RPMI7951 (cell line): ENCODE measurements at regions not wholly inside any gene's neighbourhood (a gene's known extent, or its start where the extent isn't known, plus 50 kb on each side); places are given as distances from the start of the nearest gene placed in this dataset.
"Not testable (repeated sequence)": the region's sequence is repeated elsewhere in the genome, so short reads cannot be mapped to it uniquely, and the experiment has no call there.

Experiments
- DNase-seq: peaks from one replicate; pipeline ENCODE4 v3.0.0-alpha.2; 2012; ENCODE audit warnings: low read depth

GRCh38 chr1:222948079-222948478, 133.2 kb downstream of the DISP1 start:
- DNase-seq: no peak

- DNase-seq: no peak
These were observed 136.1 kb downstream of the DISP1 start for GRCh38 chr1:222950892-222951291.

GRCh38 chr1:222953585-222953984, 138.7 kb downstream of the DISP1 start:
- no peak for DNase-seq

DNA sequence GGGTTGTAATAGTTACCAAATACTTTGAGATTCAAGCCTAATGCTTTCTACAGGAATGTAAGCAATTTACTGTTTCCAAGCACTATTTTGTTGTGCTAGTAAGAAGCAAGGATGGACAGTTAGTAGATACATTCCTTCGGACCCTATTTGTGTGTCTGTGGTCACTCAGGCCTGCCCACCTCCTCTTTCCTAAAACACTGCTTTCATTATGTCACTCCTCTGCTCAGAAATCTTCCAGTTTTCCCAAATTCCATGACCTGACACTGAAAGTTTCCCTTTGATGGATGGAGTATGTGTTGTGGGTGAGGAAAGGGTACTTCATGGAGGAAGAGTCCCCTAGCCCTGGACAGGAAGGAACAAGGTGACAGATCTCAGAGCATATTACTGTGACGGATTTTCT, 141.1 kb downstream of the DISP1 start:
- DNase-seq: peak; percentile 10

DNA sequence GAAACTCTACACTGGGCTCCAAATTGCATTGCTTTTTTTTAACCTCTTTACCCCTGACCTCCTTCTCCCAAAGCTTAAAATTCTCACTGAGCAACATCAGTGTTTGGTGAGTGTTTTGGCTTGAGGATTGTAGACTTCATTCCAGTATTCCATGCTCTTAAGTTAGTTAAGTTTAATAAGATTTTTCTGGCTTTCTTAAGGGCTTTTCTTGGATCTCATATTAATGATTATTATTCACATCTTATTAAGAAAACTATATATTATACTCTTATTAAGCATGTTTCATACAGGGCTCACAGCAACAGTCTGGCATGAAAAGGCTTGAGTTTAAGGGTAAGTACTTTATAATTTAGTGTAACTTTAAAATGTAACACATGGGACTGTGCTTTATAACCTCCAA, 141.8 kb downstream of the DISP1 start:
- no peak for DNase-seq

DNA sequence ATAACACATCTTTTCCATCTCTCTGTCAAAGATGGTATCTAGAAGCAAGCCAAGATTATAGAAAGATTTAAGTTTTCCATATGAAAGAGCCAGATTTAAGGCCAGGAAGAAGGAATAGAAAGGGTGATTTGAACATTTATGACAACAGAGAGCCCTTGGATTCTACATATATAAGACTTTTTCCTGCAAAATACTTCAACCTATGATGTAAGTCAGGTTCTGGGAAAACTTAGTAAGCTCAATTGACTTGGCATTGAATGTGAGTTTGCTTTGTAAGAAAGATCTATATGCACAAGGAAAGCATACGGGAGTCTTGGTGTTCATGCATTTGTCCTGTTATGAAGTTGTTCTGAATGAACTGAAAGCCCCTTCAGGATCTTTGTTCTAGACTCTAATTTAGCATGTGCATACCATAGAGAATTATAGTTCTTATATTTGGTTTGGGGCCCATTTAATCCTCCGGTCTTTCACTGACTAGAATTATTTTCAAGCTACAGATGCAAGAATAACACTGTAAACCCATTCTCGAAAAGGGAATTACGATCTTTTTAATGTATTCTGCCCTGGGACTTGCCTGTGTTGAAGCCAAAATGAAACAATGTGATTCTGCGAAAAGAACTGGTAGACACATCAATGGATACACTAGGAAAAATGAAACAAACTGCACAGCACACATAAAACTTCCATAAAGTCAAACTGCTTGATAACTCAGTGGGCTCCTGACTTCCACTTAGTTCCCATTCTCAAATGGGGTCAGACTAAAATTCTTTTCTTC, 152.8 kb downstream of the DISP1 start:
- DNase-seq: no peak

- no peak for DNase-seq
These were observed 155.2 kb downstream of the DISP1 start for GRCh38 chr1:222970040-222970439.

GRCh38 chr1:222970711-222971110, 155.9 kb downstream of the DISP1 start:
- peak; percentile 11 for DNase-seq

DNA sequence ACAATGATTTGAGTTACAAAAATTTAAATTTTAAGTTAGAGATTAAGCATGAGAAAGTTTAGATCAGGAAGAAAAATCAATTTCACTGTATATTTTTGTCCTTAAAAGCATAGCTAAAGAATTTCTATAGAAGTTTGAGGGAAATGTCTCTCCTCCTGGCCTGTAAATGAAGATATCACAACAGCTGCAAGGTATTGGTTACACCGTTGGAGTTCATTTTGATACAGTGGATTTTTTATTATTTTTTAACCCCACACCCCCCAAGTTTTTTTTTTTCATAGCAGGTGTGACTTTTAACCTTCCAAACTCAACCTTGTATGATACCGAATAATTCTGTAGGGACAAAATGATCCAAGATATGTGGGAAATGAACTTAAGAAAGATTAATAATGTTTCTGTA, 156.3 kb downstream of the DISP1 start:
- DNase-seq: no peak

GRCh38 chr1:222973561-222973960, 158.7 kb downstream of the DISP1 start:
- DNase-seq: no peak

GRCh38 chr1:222974496-222974895, 159.7 kb downstream of the DISP1 start:
- DNase-seq: peak; percentile 89

GRCh38 chr1:222975472-222976122, 160.8 kb downstream of the DISP1 start:
- no peak for DNase-seq

DNA sequence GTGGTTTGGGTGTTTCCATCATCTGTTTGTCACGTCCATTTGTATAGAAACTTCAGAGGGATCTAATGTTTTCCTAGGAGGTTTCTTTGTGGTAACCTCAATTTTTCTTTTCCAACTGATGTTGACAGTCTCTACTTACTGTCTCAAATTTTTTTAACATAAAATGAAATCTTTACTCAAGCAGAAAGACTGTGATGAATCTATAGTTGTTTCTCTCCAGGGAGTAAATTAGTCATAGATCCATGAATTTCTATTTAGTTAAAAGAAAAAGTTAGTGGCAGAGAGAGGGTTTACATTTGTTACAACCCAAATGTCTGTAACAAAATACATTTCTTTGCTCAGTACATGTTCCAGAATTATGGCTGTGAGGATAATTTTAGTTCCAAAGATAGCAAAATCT, 161.6 kb downstream of the DISP1 start:
- DNase-seq: no peak

DNA sequence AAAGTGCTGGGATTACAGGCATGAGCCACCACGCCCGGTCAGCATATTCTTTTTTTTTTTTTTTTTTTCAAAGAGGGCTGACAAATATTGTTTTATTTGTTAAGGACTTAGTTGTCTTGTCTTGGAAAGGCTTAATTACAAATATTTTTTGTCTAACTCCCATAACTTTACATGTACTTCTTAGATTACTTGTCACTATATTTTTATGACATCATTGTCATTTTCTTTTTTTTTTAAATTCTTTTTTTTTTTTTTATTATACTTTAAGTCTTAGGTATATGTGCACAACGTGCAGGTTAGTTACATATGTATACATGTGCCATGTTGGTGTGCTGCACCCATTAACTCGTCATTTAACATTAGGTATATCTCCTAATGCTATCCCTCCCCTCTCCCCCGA, 162.5 kb downstream of the DISP1 start:
- not testable (repeated sequence) for DNase-seq

- DNase-seq: no peak
These were observed 163.5 kb downstream of the TLR5 start for GRCh38 chr1:222979561-222979960.

DNA sequence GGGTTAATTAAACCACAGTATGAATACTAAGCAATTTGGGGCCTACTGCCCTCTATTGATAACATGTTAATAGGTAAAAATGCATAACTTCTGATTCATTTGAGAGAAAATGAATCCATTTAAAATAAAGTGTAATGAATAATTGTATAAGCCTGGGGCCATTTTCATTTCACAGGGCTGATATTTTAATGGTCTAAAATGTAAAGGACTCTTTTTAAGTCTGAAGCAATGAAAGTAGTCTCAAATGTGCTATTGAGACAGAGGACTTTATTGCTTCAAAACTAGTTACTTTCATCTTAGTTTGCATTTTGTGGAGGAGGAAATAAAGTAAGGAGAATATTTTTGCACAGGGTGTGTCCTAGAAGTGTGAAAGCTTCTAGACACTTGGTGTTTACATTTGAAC, 155.4 kb downstream of the TLR5 start:
- DNase-seq: no peak

DNA sequence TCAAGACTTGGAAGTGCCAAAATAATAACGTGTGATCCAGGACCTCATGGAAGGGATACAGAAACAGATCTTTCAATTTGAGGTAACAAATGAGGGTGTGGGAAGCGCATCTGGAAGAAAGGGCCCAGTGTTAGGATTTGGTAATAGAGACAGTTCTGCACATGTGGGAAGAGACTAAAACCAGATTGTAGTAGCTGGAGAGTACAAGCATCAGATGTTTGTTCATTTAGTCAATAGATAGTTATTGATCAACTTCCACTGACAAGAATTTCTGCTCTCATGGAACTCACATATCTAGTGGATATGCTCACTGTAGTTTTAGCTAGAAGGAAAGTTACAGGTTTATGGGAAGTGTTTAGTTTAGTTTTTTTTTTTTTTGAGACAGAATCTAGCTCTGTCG, 153.6 kb downstream of the TLR5 start:
- no peak for DNase-seq

DNA sequence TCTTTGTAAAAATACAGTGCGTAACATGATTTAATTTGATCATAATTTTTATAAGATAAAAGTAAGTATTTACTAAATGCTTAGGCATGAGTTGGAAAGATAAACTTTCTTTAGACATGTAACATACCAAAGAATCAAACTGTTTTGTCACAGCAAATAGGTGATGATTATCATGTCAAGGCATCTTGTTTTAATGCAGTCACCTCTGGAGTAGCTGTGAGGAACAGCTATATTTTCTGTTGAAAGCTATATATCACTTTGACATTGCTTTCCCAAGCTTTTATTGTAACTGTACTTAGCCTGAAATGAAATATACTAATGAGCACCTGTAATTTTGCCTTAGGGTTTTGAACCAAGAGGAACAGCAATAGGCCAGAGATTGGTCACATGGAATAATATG, 151.9 kb downstream of the TLR5 start:
- DNase-seq: no peak

DNA sequence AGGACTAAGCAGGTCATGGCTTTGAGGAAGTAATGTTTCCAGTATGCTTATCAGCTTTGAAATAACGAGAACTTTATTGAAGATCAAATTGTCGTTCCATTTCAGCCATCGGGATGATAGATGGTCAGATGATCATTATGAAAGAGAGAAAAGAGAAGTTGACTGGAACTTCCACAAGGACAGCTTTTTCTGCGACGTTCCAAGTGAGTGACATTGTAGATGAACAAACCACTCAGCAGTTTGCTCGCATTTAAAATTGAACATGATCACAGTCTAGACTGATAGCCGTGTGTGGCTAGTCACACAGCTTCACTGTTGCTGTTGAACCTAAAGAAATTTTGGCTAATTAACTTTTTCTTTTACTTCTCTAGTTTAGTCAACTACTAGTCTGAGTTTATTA, 151.1 kb downstream of the TLR5 start:
- no peak for DNase-seq

DNA sequence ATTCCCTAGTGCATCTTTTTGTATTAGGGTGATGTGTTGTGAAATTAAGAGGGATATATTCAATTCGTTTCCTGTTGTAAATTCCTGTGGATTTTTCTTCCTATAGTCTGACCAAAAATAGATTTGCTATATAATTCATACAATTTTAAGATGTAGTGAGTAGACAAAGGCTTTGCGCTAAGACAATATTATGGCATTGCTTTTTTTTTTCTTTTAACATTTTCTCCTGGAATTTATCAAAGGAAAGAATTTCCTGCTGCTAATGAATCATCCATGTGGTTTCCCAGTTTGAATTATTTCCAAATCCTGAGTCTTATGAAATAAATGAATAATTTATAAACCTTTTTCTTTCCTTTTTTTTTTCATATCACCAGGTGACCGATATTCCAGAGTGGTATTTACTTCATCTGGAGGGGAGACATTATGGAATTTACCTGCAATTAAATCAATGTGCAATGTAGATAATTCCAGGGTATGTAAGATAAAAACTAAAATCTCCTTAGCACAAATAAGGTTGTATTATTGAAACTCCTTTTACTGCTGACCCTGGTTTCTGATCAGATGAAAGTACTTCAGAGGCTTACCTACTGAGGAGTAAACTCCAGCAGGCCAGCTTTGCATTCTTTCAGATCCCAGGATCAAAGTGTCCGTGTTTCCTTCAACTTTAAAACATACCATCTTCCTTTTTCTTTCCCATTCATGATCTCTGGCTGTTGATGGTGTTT, 148.4 kb downstream of the TLR5 start:
- DNase-seq: peak; percentile 61

DNA sequence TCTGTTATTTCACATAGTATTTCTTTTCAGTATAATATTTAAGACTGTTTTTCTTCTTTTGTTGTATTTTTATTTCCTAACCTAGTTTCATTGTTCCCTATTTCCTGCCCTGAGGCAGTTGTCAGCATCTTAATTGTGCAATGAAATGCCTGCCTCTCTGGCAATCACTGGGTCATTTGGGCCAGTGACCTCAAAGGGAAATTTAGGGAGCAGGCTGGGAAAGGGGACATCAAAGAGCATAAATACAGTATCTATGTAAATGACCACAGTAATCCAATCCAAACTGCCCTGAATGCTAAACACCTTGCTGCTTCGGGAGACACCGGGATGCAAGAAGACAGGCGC, 147.8 kb downstream of the TLR5 start:
- DNase-seq: peak; percentile 48

DNA sequence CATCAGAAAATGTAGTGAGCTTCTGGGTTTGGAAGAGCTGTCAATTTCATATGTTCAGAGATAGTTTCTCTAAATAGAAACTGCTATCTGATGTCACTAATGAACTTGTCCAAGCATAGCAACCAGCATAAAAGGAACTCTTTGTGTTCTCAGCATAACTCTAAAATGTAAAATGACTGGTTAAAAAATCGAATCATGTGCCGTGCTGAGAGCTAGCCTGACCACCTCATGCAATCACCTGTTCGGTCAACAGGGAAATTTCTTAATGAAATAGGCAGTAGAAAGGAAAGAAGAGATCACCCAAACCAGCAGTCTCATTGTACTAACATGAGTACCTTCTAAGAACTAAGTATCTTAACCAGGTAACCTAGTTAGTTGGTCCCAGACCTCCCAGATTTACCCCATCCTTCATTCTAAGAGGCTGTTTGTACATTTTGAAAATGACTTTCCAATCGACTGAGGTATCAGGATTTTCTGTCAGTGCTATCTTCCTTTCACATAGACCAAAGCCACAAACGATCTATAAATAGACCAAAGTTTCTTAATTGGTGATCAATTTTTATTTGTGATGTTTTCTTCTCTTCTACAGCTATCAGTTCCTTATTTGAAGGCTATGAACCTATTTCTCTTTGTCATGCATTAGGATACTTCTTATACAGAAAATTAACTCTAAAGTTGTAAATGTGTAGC, 147.3 kb downstream of the TLR5 start:
- DNase-seq: peak; percentile 5
